GM23248 (cell line): ENCODE measurements at regions not wholly inside any gene's neighbourhood (a gene's known extent, or its start where the extent isn't known, plus 50 kb on each side); places are given as distances from the start of the nearest gene placed in this dataset.

ENCODE experiments used
- DNase-seq: peaks from one replicate; pipeline ENCODE4 v3.0.0-alpha.2; 2015
- H2AFZ ChIP-seq: fragments of 200-600 bp; sonication (generic); 2 replicates; pipeline ENCODE4 v1.6.1; 2016; ENCODE audit warnings: antibody characterized with exemption
- H3F3A ChIP-seq: fragments of 200-600 bp; sonication (generic); 2 replicates; pipeline ENCODE4 v1.6.1; 2016; ENCODE audit warnings: mild to moderate bottlenecking, antibody characterized with exemption, mixed run types; ENCODE audit not compliant: insufficient read depth
- H3K27ac ChIP-seq: fragments of 200-600 bp; sonication (generic); 2 replicates; pipeline ENCODE4 v1.5.1; 2016; ENCODE audit warnings: mild to moderate bottlenecking
- H3K27me3 ChIP-seq: fragments of 200-600 bp; sonication (generic); replicated peaks from 2 replicates; pipeline ENCODE4 v1.6.1; 2016; ENCODE audit warnings: mild to moderate bottlenecking; ENCODE audit not compliant: insufficient read depth
- H3K36me3 ChIP-seq: fragments of 200-600 bp; sonication (generic); 2 replicates; pipeline ENCODE4 v1.6.1; 2016; ENCODE audit warnings: low read depth, mild to moderate bottlenecking
- H3K4me1 ChIP-seq: fragments of 200-600 bp; sonication (generic); 2 replicates; pipeline ENCODE4 v1.6.1; 2016; ENCODE audit warnings: mild to moderate bottlenecking; ENCODE audit not compliant: insufficient read depth
- H3K4me2 ChIP-seq: fragments of 200-600 bp; sonication (generic); one replicate; pipeline ENCODE4 v1.6.1; 2016; ENCODE audit warnings: mild to moderate bottlenecking; ENCODE audit not compliant: unreplicated experiment
- H3K4me3 ChIP-seq: fragments of 200-600 bp; sonication (generic); 2 replicates; pipeline ENCODE4 v1.5.1; 2016; ENCODE audit warnings: mild to moderate bottlenecking
- H3K79me2 ChIP-seq: fragments of 200-600 bp; sonication (generic); 2 replicates; pipeline ENCODE4 v1.6.1; 2016; ENCODE audit warnings: mild to moderate bottlenecking; ENCODE audit not compliant: insufficient read depth
- H3K9ac ChIP-seq: fragments of 200-600 bp; sonication (generic); 2 replicates; pipeline ENCODE4 v1.6.1; 2016; ENCODE audit warnings: mild to moderate bottlenecking
- H3K9me2 ChIP-seq: fragments of 200-600 bp; sonication (generic); 2 replicates; pipeline ENCODE4 v1.6.1; 2016; ENCODE audit warnings: mixed run types, mild to moderate bottlenecking, moderate library complexity; ENCODE audit not compliant: insufficient read depth
- H3K9me3 ChIP-seq: fragments of 200-600 bp; sonication (generic); one replicate; pipeline ENCODE4 v1.6.1; 2017; ENCODE audit warnings: low read depth
- H4K20me1 ChIP-seq: fragments of 200-600 bp; sonication (generic); 2 replicates; pipeline ENCODE4 v1.6.0; 2016; ENCODE audit not compliant: insufficient read depth
- EZH2 ChIP-seq: fragments of 200-600 bp; sonication (generic); IDR thresholded peaks from 2 replicates; pipeline ENCODE4 v1.6.1; 2018; ENCODE audit warnings: antibody characterized with exemption, mild to moderate bottlenecking; ENCODE audit not compliant: insufficient read depth, poor library complexity, severe bottlenecking
- EZH2phosphoT487 ChIP-seq: fragments of 200-600 bp; sonication (generic); IDR thresholded peaks from 2 replicates; pipeline ENCODE4 v1.6.1; 2018; ENCODE audit warnings: antibody characterized with exemption, moderate library complexity, mild to moderate bottlenecking, low read depth; ENCODE audit not compliant: insufficient read depth
- WGBS, 2 experiments: methylation state at CpG; one replicate each; pipeline ENCODE4 v1.1.6; 2015 to 2017; ENCODE audit warnings: low lambda C conversion rate in 2 of 2, low coverage in 1 of 2; ENCODE audit errors: missing lambda C conversion rate in 2 of 2; 5-methylcytosine and 5-hydroxymethylcytosine counted together
- in situ Hi-C: fragments of 300-500 bp; cut with MboI; formaldehyde crosslinking; loops from 2 replicates; pipeline ENCODE4 v1.15.0; 2020

DNA sequence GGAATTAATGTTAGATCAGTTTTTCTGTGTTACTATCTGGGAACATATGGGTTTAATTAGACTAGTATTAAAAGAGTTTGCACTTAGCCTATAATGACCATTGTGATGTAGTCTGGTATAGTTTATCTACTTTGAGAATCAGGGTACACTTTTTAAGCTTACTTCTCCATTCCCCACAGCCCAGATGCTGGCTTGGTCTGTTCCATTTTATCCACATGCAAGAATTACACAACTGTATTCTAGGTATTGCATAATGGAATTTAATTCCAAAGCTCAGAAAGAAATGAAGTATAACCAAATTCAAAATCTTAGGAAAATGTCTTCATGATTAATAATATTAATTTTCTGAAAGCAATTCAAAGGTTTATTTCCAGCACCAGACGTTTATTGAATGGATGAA lies 122.2 kb upstream of the PDGFD start:
- H3K79me2 ChIP-seq, result no peaks in the 10 kb centered on the region
- H3K9me3 ChIP-seq, result no peaks in the 10 kb centered on the region
- no peaks in the 10 kb centered on the region for H4K20me1 ChIP-seq
- no peak overlapping the region for H3K9ac ChIP-seq
- no peak for DNase-seq
- no peaks in the 10 kb centered on the region for H3K4me1 ChIP-seq
- no peaks in the 10 kb centered on the region; the same call in 1 of the 2 replicates for H3K36me3 ChIP-seq
- 0 out of 2 replicates have a peak, but pooled peaks cover 4% of the 10 kb centered on the region for H3K27me3 ChIP-seq
- no peak overlapping the region for H3K4me2 ChIP-seq
- no peak overlapping the region for H3K4me3 ChIP-seq
- H3K9me2 ChIP-seq, result no peaks in the 10 kb centered on the region
- H3K27ac ChIP-seq, result no peak overlapping the region
- TF ChIP-seq EZH2 (no peak), EZH2phosphoT487 (no peak)
- H2AFZ ChIP-seq, result no peak overlapping the region
- in situ Hi-C loops, result no loop called here
- WGBS, 2 experiments, result 2 to 4% methylated on average over 1 of the region's 1 CpG
- H3F3A ChIP-seq, result no peaks in the 10 kb centered on the region

- H3K9me2 ChIP-seq, result no peaks in the 10 kb centered on the region
- in situ Hi-C loops, result no loop called here
- no peak overlapping the region for H3K27ac ChIP-seq
- no peak overlapping the region for H3K4me3 ChIP-seq
- H4K20me1 ChIP-seq, result no peaks in the 10 kb centered on the region
- no peak overlapping the region for H2AFZ ChIP-seq
- no peaks in the 10 kb centered on the region for H3F3A ChIP-seq
- no peaks in the 10 kb centered on the region for H3K4me1 ChIP-seq
- no peaks in the 10 kb centered on the region for H3K79me2 ChIP-seq
- no peaks in the 10 kb centered on the region for H3K9me3 ChIP-seq
- H3K4me2 ChIP-seq, result no peak overlapping the region
- TF ChIP-seq EZH2 (no peak), EZH2phosphoT487 (no peak)
- no peak overlapping the region for H3K9ac ChIP-seq
- no peaks in the 10 kb centered on the region for H3K27me3 ChIP-seq
- no peaks in the 10 kb centered on the region; the same call in 1 of the 2 replicates for H3K36me3 ChIP-seq
- DNase-seq, result no peak
These were observed 115.6 kb upstream of the PDGFD start for GRCh38 chr11:104279587-104279986.

GRCh38 chr11:104275992-104276391 lies 112.0 kb upstream of the PDGFD start:
- H3K9me3 ChIP-seq, result no peaks in the 10 kb centered on the region
- in situ Hi-C loops, result no loop called here
- no peaks in the 10 kb centered on the region for H4K20me1 ChIP-seq
- H3K79me2 ChIP-seq, result no peaks in the 10 kb centered on the region
- TF ChIP-seq EZH2phosphoT487 (no peak), EZH2 (no peak)
- H3K9ac ChIP-seq, result no peak overlapping the region
- no peak overlapping the region for H3K27ac ChIP-seq
- 16 to 20% methylated on average over 2 of the region's 2 CpGs for WGBS, 2 experiments
- H2AFZ ChIP-seq, result no peak overlapping the region
- H3K4me1 ChIP-seq, result no peaks in the 10 kb centered on the region
- no peaks in the 10 kb centered on the region for H3F3A ChIP-seq
- H3K27me3 ChIP-seq, result no peaks in the 10 kb centered on the region
- no peak overlapping the region for H3K4me2 ChIP-seq
- DNase-seq, result peak; percentile 6
- H3K9me2 ChIP-seq, result no peaks in the 10 kb centered on the region
- no peak overlapping the region for H3K4me3 ChIP-seq
- no peaks in the 10 kb centered on the region for H3K36me3 ChIP-seq

DNA sequence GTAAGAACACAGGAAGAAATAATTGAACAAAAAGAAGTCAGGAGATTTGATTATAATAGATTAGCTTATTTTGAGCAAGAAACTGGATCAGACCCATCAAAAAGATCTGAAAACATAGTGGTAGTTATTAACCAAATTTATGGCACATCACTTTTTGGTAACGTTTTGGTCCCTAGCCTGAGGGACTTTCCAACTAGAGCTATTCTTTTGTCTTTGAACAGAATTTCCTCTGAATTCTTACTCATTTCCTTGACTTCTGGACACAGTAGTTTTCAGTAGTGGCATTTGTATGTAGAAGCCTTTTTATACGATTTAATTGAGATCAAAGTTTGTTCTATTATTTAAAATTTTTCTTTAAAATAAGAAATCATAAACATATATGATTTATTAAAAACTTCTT lies 96.5 kb upstream of the PDGFD start:
- Histone ChIP-seq H3K27me3 (no peaks in the 10 kb centered on the region), H4K20me1 (no peaks in the 10 kb centered on the region), H3K79me2 (no peaks in the 10 kb centered on the region), H3K4me3 (no peak overlapping the region), H3K4me1 (no peaks in the 10 kb centered on the region), H3K9me2 (no peaks in the 10 kb centered on the region), H3K36me3 (no peaks in the 10 kb centered on the region), H3K27ac (no peak overlapping the region), H3K9ac (no peak overlapping the region), H3K4me2 (no peak overlapping the region), H3K9me3 (no peaks in the 10 kb centered on the region), H2AFZ (no peak overlapping the region), H3F3A (no peaks in the 10 kb centered on the region)
- TF ChIP-seq EZH2, result no peak
- no peak for TF ChIP-seq EZH2phosphoT487
- in situ Hi-C loops, result no loop called here
- DNase-seq, result no peak
- 2 to 5% methylated on average over 2 of the region's 2 CpGs for WGBS, 2 experiments

- no peaks in the 10 kb centered on the region for H3K4me1 ChIP-seq
- H3K27ac ChIP-seq, result no peak overlapping the region
These were observed 95.2 kb upstream of the PDGFD start for GRCh38 chr11:104259121-104259610.

More at GRCh38 chr11:104259121-104259610, 95.2 kb upstream of the PDGFD start:
- Histone ChIP-seq H3K9ac (no peak overlapping the region), H3K36me3 (no peaks in the 10 kb centered on the region), H3K4me3 (no peak overlapping the region), H3K79me2 (no peaks in the 10 kb centered on the region), H2AFZ (no peak overlapping the region), H3K9me3 (no peaks in the 10 kb centered on the region), H3K9me2 (no peaks in the 10 kb centered on the region; the same call in 1 of the 2 replicates), H3K4me2 (no peak overlapping the region), H3K27me3 (no peaks in the 10 kb centered on the region), H4K20me1 (no peaks in the 10 kb centered on the region), H3F3A (no peaks in the 10 kb centered on the region)
- TF ChIP-seq EZH2 (no peak), EZH2phosphoT487 (no peak)
- 36 to 39% methylated on average over 4 of the region's 4 CpGs for WGBS, 2 experiments
- in situ Hi-C loops, result no loop called here
- DNase-seq, result no peak
